HepG2 (cell line): ENCODE measurements at regions not wholly inside any gene's neighbourhood (a gene's known extent, or its start where the extent isn't known, plus 50 kb on each side); places are given as distances from the start of the nearest gene placed in this dataset.

Experiments
- ATAC-seq: fragments of 200-7000 bp; cut with Tn5 transposase; 3 replicates; pipeline ENCODE4 v1.9.1; 2020; ENCODE audit warnings: mild to moderate bottlenecking, moderate library complexity
- BruUV-seq: library from RNA; stranded (reverse); fragments of 400-500 nt; replicated peaks from 2 replicates; lab custom pipeline; 2021; lab: Mats Ljungman, UMichigan
- CTCF ChIA-PET: fragments of 300-600 bp; formaldehyde crosslinking; extraction: SDS; loops from one replicate; lab custom pipeline; 2021; ENCODE audit warnings: low total read pairs, inconsistent platforms, low intra/inter-chr PET ratio; lab: Yijun Ruan, JAX
- POLR2A ChIA-PET: fragments of 350-600 bp; sonication (Branson Sonifier 250); formaldehyde crosslinking; loops from one replicate; lab custom pipeline; 2020; ENCODE audit warnings: antibody characterized with exemption, inconsistent platforms; lab: Yijun Ruan, JAX
- DNase-seq: peaks from one replicate; pipeline ENCODE4 v3.0.0-alpha.2; 2015; ENCODE audit warnings: low spot score
- FAIRE-seq: peaks from 3 replicates; lab custom pipeline; 2011; peaks lifted over from hg19 to GRCh38; lab: Jason Lieb, UNC
- H2AFZ ChIP-seq: one replicate; pipeline ENCODE4 v1.6.1; 2011; ENCODE audit warnings: low read length, inconsistent platforms
- H3K27ac ChIP-seq: fragments of 300-600 bp; 3 replicates; pipeline ENCODE4 v1.8.0; 2011; ENCODE audit warnings: mixed run types, mild to moderate bottlenecking, mixed read lengths, low read length, inconsistent platforms; ENCODE audit not compliant: insufficient read depth; ENCODE audit errors: extremely low read length
- H3K27me3 ChIP-seq, 2 experiments: fragments of 200-600 bp in 1 of 2; 2 replicates in 1 of 2; 3 replicates in 1 of 2; pipeline versions ENCODE4 v1.6.0 to v1.8.0; 2011; ENCODE audit warnings: low read length in 2 of 2, mild to moderate bottlenecking in 2 of 2, moderate library complexity in 2 of 2, inconsistent platforms in 1 of 2; ENCODE audit not compliant: insufficient read depth in 2 of 2, control insufficient read depth in 1 of 2
- H3K36me3 ChIP-seq, 2 experiments: fragments of 200-600 bp in 1 of 2; replicated peaks in 1 of 2; 2 replicates in 1 of 2; 3 replicates in 1 of 2; pipeline versions ENCODE4 v1.5.1 to v1.8.0; 2011; ENCODE audit warnings: low read length in 2 of 2, inconsistent platforms in 1 of 2; ENCODE audit not compliant: insufficient read depth in 2 of 2, control insufficient read depth in 1 of 2
- H3K4me1 ChIP-seq: 2 replicates; pipeline ENCODE4 v1.5.1; 2012; ENCODE audit warnings: low read length, inconsistent platforms; ENCODE audit not compliant: insufficient read depth
- H3K4me2 ChIP-seq: 2 replicates; pipeline ENCODE4 v1.6.0; 2011; ENCODE audit warnings: low read depth, low read length, inconsistent platforms
- H3K4me3 ChIP-seq, 3 experiments: fragments of 200-600 bp in 1 of 3; sonication (generic), shearing (Covaris generic) in 1 of 3; replicated peaks in 1 of 3; 2 replicates each; pipeline ENCODE4 v1.5.1; 2011 to 2016; ENCODE audit warnings: low read length in 3 of 3, inconsistent platforms in 2 of 3, low read depth in 2 of 3, mild to moderate bottlenecking in 2 of 3, control low read depth in 1 of 3, mixed read lengths in 1 of 3; ENCODE audit not compliant: insufficient read depth in 1 of 3
- H3K79me2 ChIP-seq: one replicate; pipeline ENCODE4 v1.6.1; 2011; ENCODE audit warnings: low read length, inconsistent platforms; ENCODE audit not compliant: insufficient read depth
- H3K9ac ChIP-seq: 2 replicates; pipeline ENCODE4 v1.6.0; 2011; ENCODE audit warnings: mild to moderate bottlenecking, low read depth, low read length, inconsistent platforms; ENCODE audit not compliant: insufficient read depth
- H3K9me3 ChIP-seq: 2 replicates; pipeline ENCODE4 v1.5.1; 2012; ENCODE audit warnings: mild to moderate bottlenecking, low read length
- H4K20me1 ChIP-seq: 2 replicates; pipeline ENCODE4 v1.6.0; 2011; ENCODE audit warnings: inconsistent platforms, mild to moderate bottlenecking, low read length, moderate library complexity; ENCODE audit not compliant: insufficient read depth
- CENPT ChIP-seq: sonication (generic); formaldehyde crosslinking; IDR thresholded peaks from 2 replicates; pipeline ENCODE4 v1.8.0; 2022; ENCODE audit warnings: low read depth, mild to moderate bottlenecking, moderate library complexity, missing genetic modification reagents
- FOXM1 ChIP-seq: sonication (generic); formaldehyde crosslinking; IDR thresholded peaks from 2 replicates; pipeline ENCODE4 v1.5.0; 2020; ENCODE audit warnings: missing genetic modification reagents
- GZF1 ChIP-seq: sonication (generic); formaldehyde crosslinking; IDR thresholded peaks from 2 replicates; pipeline ENCODE4 v1.5.1; 2020; ENCODE audit warnings: mild to moderate bottlenecking, missing genetic modification reagents
- ZNF746 ChIP-seq: sonication (generic); formaldehyde crosslinking; IDR thresholded peaks from 2 replicates; pipeline ENCODE4 v1.8.0; 2022; ENCODE audit warnings: mild to moderate bottlenecking, missing genetic modification reagents
- ZSCAN12 ChIP-seq: sonication (generic); formaldehyde crosslinking; IDR thresholded peaks from 2 replicates; pipeline ENCODE4 v1.9.0; 2021; ENCODE audit warnings: mild to moderate bottlenecking, missing genetic modification reagents
- whole genome bisulfite sequencing: methylation state at CpG from one replicate; pipeline ENCODE4 v1.1.6; 2017; ENCODE audit warnings: low lambda C conversion rate; 5-methylcytosine and 5-hydroxymethylcytosine counted together
- in situ Hi-C: cut with HindIII; loops from 2 replicates; pipeline ENCODE4 v1.10.0; 2017; ENCODE audit warnings: low pct_unique_long_range_greater_than_20kb; ENCODE audit not compliant: extremely low pct_ligation_motif_present
- intact Hi-C: fragments of 100-400 bp; cut with micrococcal nuclease; formaldehyde crosslinking; loops from one replicate; pipeline ENCODE4 v1.10.0; 2022; ENCODE audit not compliant: unreplicated experiment
- TF ChIP-seq, protein P1 (sequence below): sonication (generic); formaldehyde crosslinking; IDR thresholded peaks from 2 replicates; pipeline ENCODE4 v1.4.0; 2020; ENCODE audit warnings: mild to moderate bottlenecking, missing genetic modification reagents, borderline replicate concordance
- TF ChIP-seq, protein P2 (sequence below): sonication (generic); formaldehyde crosslinking; IDR thresholded peaks from 2 replicates; pipeline ENCODE4 v1.8.0; 2022; ENCODE audit warnings: missing genetic modification reagents, mild to moderate bottlenecking, inconsistent platforms, borderline replicate concordance

DNA sequence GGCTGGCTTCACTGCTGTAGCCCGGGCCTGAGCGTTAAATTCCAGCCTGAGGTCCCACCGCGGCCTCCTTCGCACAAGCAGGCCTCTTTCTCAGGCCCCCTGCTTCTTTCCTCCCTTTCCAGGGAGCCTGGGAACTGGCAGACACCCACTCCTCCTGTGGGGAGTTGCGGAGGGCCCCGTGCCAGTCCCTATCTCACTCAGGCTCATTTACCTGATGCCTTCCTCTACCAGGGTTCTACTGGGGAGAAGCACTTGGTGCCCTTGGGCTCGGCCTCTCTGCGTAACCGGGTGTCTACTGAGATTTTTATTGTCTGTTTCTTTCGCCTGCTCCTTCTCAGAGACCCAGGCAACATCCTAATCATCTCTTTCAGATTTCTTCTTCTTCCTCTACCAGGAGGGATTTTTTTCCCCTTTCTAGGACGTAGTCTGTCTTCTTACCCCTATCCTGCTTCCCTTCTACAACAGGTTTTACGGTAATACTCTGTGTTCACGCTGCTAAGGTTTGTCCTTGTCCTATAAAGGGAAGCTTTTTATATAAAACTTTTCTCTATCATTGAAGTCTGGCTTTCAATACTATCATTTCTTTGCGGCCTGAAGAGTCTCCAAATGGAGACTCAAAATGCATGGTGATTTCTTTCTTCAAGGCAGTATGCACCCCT lies 135.4 kb upstream of the GPR12 start:
- BruUV-seq, result no TSS peak
- intact Hi-C loops (no loop called here), in situ Hi-C loops (no loop called here)
- peaks cover 20% of the 10 kb centered on the region; the same call in 1 of the 2 replicates for H3K4me1 ChIP-seq
- FAIRE-seq, result no peak
- ATAC-seq, result no peak
- H4K20me1 ChIP-seq, result no peaks in the 10 kb centered on the region
- no peak overlapping the region for H3K27ac ChIP-seq
- no peaks in the 10 kb centered on the region for H3K79me2 ChIP-seq
- POLR2A ChIA-PET, result no interaction called here
- no peaks in the 10 kb centered on the region for H3K36me3 ChIP-seq
- peaks cover 0 to 20% of the 10 kb centered on the region in 2 experiments; a peak in 2 of 5 replicates for H3K27me3 ChIP-seq
- H3K9me3 ChIP-seq, result no peaks in the 10 kb centered on the region
- no peak overlapping the region for H2AFZ ChIP-seq
- TF ChIP-seq CENPT (CRISPR knock-in tag), result no peak
- TF ChIP-seq GZF1 (CRISPR knock-in tag), result peak; percentile 98
- CTCF ChIA-PET, result no interaction called here
- H3K4me3 ChIP-seq, result no peak overlapping the region
- DNase-seq, result no peak
- H3K4me2 ChIP-seq, result no peak overlapping the region
- 22% methylated on average over 8 of the region's 15 CpGs for WGBS
- no peak overlapping the region for H3K9ac ChIP-seq

DNA sequence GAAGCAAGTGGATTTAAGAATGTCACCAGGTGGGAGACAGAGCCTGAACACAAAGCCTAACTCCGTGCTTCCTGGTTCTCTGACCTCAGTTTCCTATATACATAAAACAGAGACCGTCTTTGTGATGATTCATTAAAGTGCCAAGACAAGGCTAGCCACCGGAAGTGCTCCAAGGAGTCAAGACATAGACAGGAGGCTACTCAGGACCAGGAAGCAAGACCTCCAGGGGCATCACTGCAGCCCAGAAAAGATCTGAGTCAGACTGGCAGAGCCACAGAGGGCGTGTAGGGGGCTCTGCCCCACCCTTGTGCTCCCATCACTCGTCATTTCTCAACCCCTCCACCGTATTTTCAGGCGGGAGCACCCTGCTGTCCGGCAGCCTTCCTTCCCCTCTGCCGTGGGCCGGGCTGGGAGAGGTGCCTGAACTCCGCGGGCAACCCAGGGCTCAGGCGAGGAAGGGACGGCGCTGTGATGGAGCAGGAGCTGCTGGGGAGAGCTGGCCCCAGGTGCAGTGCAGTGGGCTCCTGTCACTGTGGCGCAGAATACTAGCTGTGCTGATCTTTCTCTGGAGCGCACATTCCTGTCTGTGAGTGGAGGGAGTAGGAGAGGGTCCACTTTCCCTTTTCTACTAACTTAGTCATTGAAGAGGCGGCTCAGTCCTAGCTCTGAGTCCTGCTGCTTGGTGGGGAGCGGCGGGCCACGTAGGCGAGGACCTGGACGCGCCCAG lies 134.7 kb upstream of the GPR12 start:
- peaks cover 0 to 14% of the 10 kb centered on the region in 2 experiments; a peak in 1 of 5 replicates for H3K27me3 ChIP-seq
- no peak overlapping the region for H3K27ac ChIP-seq
- no peak overlapping the region for H2AFZ ChIP-seq
- H3K9me3 ChIP-seq, result no peaks in the 10 kb centered on the region
- H3K4me3 ChIP-seq, result no peak overlapping the region
- H3K4me1 ChIP-seq, result peaks cover 14% of the 10 kb centered on the region; the same call in 1 of the 2 replicates
- H3K4me2 ChIP-seq, result no peak overlapping the region
- FAIRE-seq (no peak), DNase-seq (no peak), ATAC-seq (peak; percentile 33; the same call in 2 of the 3 replicates)
- H3K9ac ChIP-seq, result no peak overlapping the region
- H3K36me3 ChIP-seq, result no peaks in the 10 kb centered on the region
- no peaks in the 10 kb centered on the region for H3K79me2 ChIP-seq
- POLR2A ChIA-PET, result no interaction called here
- TF ChIP-seq, protein P1, sequence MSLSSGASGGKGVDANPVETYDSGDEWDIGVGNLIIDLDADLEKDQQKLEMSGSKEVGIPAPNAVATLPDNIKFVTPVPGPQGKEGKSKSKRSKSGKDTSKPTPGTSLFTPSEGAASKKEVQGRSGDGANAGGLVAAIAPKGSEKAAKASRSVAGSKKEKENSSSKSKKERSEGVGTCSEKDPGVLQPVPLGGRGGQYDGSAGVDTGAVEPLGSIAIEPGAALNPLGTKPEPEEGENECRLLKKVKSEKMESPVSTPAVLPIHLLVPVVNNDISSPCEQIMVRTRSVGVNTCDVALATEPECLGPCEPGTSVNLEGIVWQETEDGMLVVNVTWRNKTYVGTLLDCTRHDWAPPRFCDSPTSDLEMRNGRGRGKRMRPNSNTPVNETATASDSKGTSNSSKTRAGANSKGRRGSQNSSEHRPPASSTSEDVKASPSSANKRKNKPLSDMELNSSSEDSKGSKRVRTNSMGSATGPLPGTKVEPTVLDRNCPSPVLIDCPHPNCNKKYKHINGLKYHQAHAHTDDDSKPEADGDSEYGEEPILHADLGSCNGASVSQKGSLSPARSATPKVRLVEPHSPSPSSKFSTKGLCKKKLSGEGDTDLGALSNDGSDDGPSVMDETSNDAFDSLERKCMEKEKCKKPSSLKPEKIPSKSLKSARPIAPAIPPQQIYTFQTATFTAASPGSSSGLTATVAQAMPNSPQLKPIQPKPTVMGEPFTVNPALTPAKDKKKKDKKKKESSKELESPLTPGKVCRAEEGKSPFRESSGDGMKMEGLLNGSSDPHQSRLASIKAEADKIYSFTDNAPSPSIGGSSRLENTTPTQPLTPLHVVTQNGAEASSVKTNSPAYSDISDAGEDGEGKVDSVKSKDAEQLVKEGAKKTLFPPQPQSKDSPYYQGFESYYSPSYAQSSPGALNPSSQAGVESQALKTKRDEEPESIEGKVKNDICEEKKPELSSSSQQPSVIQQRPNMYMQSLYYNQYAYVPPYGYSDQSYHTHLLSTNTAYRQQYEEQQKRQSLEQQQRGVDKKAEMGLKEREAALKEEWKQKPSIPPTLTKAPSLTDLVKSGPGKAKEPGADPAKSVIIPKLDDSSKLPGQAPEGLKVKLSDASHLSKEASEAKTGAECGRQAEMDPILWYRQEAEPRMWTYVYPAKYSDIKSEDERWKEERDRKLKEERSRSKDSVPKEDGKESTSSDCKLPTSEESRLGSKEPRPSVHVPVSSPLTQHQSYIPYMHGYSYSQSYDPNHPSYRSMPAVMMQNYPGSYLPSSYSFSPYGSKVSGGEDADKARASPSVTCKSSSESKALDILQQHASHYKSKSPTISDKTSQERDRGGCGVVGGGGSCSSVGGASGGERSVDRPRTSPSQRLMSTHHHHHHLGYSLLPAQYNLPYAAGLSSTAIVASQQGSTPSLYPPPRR (CRISPR knock-in tag), result no peak
- TF ChIP-seq, protein P2, sequence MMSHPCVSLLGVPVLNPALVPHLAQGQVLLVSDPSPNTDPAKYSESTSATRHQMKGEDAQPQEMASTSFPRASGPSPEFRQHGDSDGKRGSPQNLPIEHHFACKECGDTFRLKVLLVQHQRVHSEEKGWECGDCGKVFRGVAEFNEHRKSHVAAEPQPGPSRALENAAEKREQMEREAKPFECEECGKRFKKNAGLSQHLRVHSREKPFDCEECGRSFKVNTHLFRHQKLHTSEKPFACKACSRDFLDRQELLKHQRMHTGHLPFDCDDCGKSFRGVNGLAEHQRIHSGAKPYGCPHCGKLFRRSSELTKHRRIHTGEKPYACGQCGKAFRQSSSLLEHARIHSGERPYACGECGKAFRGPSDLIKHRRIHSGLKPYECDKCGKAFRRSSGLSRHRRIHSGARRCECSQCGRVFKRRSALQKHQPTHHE (CRISPR knock-in tag), result no peak
- no peak for TF ChIP-seq ZNF746
- no peak for TF ChIP-seq ZSCAN12 (CRISPR knock-in tag)
- no peak for TF ChIP-seq FOXM1 (CRISPR knock-in tag)
- CTCF ChIA-PET, result no interaction called here
- 53% methylated on average over 11 of the region's 24 CpGs for WGBS
- no peaks in the 10 kb centered on the region for H4K20me1 ChIP-seq
- no TSS peak for BruUV-seq
- in situ Hi-C loops, result no loop called here
- intact Hi-C loops, result no loop called here
